IMR-90 (cell line): ENCODE measurements at regions not wholly inside any gene's neighbourhood (a gene's known extent, or its start where the extent isn't known, plus 50 kb on each side); places are given as distances from the start of the nearest gene placed in this dataset.

Experiments used
- ATAC-seq: fragments of 200-7000 bp; cut with Tn5 transposase; 2 replicates; pipeline ENCODE4 v1.9.1; 2020; ENCODE audit warnings: low read depth, mild to moderate bottlenecking, moderate library complexity
- BruUV-seq: library from RNA; stranded (reverse); fragments of 400-500 nt; replicated peaks from 2 replicates; lab custom pipeline; 2021; lab: Mats Ljungman, UMichigan
- CTCF ChIA-PET: fragments of 300-600 bp; formaldehyde crosslinking; extraction: SDS; loops from one replicate; lab custom pipeline; 2021; ENCODE audit warnings: antibody characterized with exemption; lab: Yijun Ruan, JAX
- POLR2A ChIA-PET: fragments of 300-600 bp; sonication (Branson Sonifier 250); formaldehyde crosslinking; loops from one replicate; lab custom pipeline; 2022; ENCODE audit warnings: antibody characterized with exemption; ENCODE audit not compliant: unreplicated experiment; lab: Charles Lee
- DNase-seq: peaks from one replicate; pipeline ENCODE4 v3.0.0; 2013
- H2AFZ ChIP-seq: replicated peaks from 2 replicates; pipeline ENCODE3; 2013; ENCODE audit warnings: low read length, mild to moderate bottlenecking; ENCODE audit not compliant: poor library complexity
- H2AK5ac ChIP-seq: 2 replicates; pipeline ENCODE4 v1.6.1; 2013; ENCODE audit warnings: low read depth, low read length, inconsistent platforms
- H2AK9ac ChIP-seq: replicated peaks from 2 replicates; pipeline ENCODE3; 2013; ENCODE audit warnings: mild to moderate bottlenecking, low read depth, low read length, moderate library complexity; ENCODE audit not compliant: poor library complexity
- H2BK120ac ChIP-seq: 2 replicates; pipeline ENCODE4 v1.6.1; 2013; ENCODE audit warnings: low read depth, low read length, inconsistent platforms
- H2BK15ac ChIP-seq: 3 replicates; pipeline ENCODE4 v1.6.1; 2013; ENCODE audit warnings: low read depth, low read length, inconsistent platforms
- H2BK20ac ChIP-seq: 2 replicates; pipeline ENCODE4 v1.6.1; 2013; ENCODE audit warnings: low read depth, mild to moderate bottlenecking, inconsistent platforms, low read length, moderate library complexity
- H2BK5ac ChIP-seq: 2 replicates; pipeline ENCODE4 v1.6.1; 2013; ENCODE audit warnings: mild to moderate bottlenecking, low read depth, low read length, inconsistent platforms; ENCODE audit not compliant: poor library complexity, severe bottlenecking
- H3K14ac ChIP-seq: replicated peaks from 2 replicates; pipeline ENCODE4 v1.6.1; 2013; ENCODE audit warnings: low read depth, low read length, inconsistent platforms
- H3K18ac ChIP-seq: 2 replicates; pipeline ENCODE4 v1.6.1; 2013; ENCODE audit warnings: low read depth, low read length, control low read depth
- H3K23ac ChIP-seq: 2 replicates; pipeline ENCODE4 v1.6.1; 2013; ENCODE audit warnings: low read depth, low read length, inconsistent platforms
- H3K27ac ChIP-seq: 2 replicates; pipeline ENCODE4 v1.5.1; 2013; ENCODE audit warnings: mild to moderate bottlenecking, control low read depth, low read length; ENCODE audit not compliant: insufficient read depth
- H3K27me3 ChIP-seq: 2 replicates; pipeline ENCODE4 v1.6.1; 2013; ENCODE audit warnings: low read length; ENCODE audit not compliant: control insufficient read depth, insufficient read depth
- H3K36me3 ChIP-seq: 2 replicates; pipeline ENCODE4 v1.6.1; 2013; ENCODE audit warnings: low read length, mixed read lengths; ENCODE audit not compliant: control insufficient read depth, insufficient read depth
- H3K4ac ChIP-seq: 2 replicates; pipeline ENCODE4 v1.6.1; 2013; ENCODE audit warnings: low read depth, low read length, inconsistent platforms
- H3K4me1 ChIP-seq: 2 replicates; pipeline ENCODE4 v1.6.1; 2013; ENCODE audit warnings: low read length, mixed read lengths; ENCODE audit not compliant: control insufficient read depth, insufficient read depth
- H3K4me2 ChIP-seq: 2 replicates; pipeline ENCODE4 v1.6.1; 2013; ENCODE audit warnings: low read depth, mild to moderate bottlenecking, control low read depth, low read length, moderate library complexity
- H3K4me3 ChIP-seq: 2 replicates; pipeline ENCODE4 v1.5.1; 2013; ENCODE audit warnings: low read depth, mild to moderate bottlenecking, control low read depth, low read length, moderate library complexity; ENCODE audit not compliant: insufficient read depth
- H3K56ac ChIP-seq: 2 replicates; pipeline ENCODE4 v1.6.1; 2013; ENCODE audit warnings: low read length, inconsistent platforms; ENCODE audit not compliant: insufficient read depth; ENCODE audit errors: extremely low read depth
- H3K79me1 ChIP-seq, 2 experiments: 2 replicates each; pipeline ENCODE4 v1.6.1; 2013; ENCODE audit warnings: low read length in 2 of 2, inconsistent platforms in 1 of 2, low read depth in 1 of 2
- H3K9ac ChIP-seq: 2 replicates; pipeline ENCODE4 v1.6.1; 2013; ENCODE audit warnings: low read depth, low read length, control low read depth
- H3K9me1 ChIP-seq: 2 replicates; pipeline ENCODE4 v1.6.1; 2013; ENCODE audit warnings: low read length, inconsistent platforms; ENCODE audit not compliant: insufficient read depth
- H3K9me3 ChIP-seq: 2 replicates; pipeline ENCODE4 v1.6.1; 2013; ENCODE audit warnings: low read length; ENCODE audit not compliant: control insufficient read depth, insufficient read depth
- H4K20me1 ChIP-seq: 2 replicates; pipeline ENCODE4 v1.6.1; 2013; ENCODE audit warnings: low read length, inconsistent platforms; ENCODE audit not compliant: insufficient read depth
- H4K5ac ChIP-seq: 2 replicates; pipeline ENCODE4 v1.6.1; 2013; ENCODE audit warnings: mild to moderate bottlenecking, low read depth, low read length, control low read depth
- H4K8ac ChIP-seq, 2 experiments: 2 replicates each; pipeline ENCODE4 v1.6.1; 2013; ENCODE audit warnings: low read depth in 2 of 2, low read length in 2 of 2, control low read depth in 1 of 2, inconsistent platforms in 1 of 2
- H4K91ac ChIP-seq: 2 replicates; pipeline ENCODE4 v1.6.1; 2013; ENCODE audit warnings: low read depth, low read length, inconsistent platforms; ENCODE audit not compliant: insufficient read depth
- CEBPB ChIP-seq: IDR thresholded peaks from 2 replicates; pipeline ENCODE4 v1.6.1; 2012; ENCODE audit warnings: low read depth, low read length, improper control_type of control experiment
- CHD1 ChIP-seq: IDR thresholded peaks from 2 replicates; pipeline ENCODE4 v1.6.1; 2012; ENCODE audit warnings: low read depth, low read length, improper control_type of control experiment
- MAFK ChIP-seq: IDR thresholded peaks from 2 replicates; pipeline ENCODE4 v1.6.1; 2012; ENCODE audit warnings: low read depth, low read length, improper control_type of control experiment
- MAZ ChIP-seq: IDR thresholded peaks from 2 replicates; pipeline ENCODE4 v1.6.1; 2012; ENCODE audit warnings: low read depth, mild to moderate bottlenecking, low read length, improper control_type of control experiment, moderate library complexity, borderline replicate concordance
- MXI1 ChIP-seq: IDR thresholded peaks from 2 replicates; pipeline ENCODE4 v1.6.1; 2012; ENCODE audit warnings: low read depth, mild to moderate bottlenecking, low read length, moderate library complexity, borderline replicate concordance
- NFE2L2 ChIP-seq: fragments of 150-350 bp; IDR thresholded peaks from 2 replicates; pipeline ENCODE4 v1.6.1; 2016; ENCODE audit warnings: low read depth, mild to moderate bottlenecking, low read length
- POLR2A ChIP-seq: IDR thresholded peaks from 2 replicates; pipeline ENCODE4 v1.6.1; 2012; ENCODE audit warnings: mild to moderate bottlenecking, low read depth, low read length
- RAD21 ChIP-seq: IDR thresholded peaks from 2 replicates; pipeline ENCODE4 v1.6.1; 2012; ENCODE audit warnings: low read length, improper control_type of control experiment
- SMC3 ChIP-seq: fragments of 150-350 bp; IDR thresholded peaks from 2 replicates; pipeline ENCODE4 v1.6.1; 2016; ENCODE audit warnings: low read depth, mild to moderate bottlenecking, antibody characterized with exemption, low read length, moderate library complexity
- WGBS, 2 experiments: methylation state at CpG; one replicate each; pipeline versions ENCODE4 v1.1.5 to v1.1.7; 2013; ENCODE audit warnings: missing lambda C conversion rate in 2 of 2; ENCODE audit not compliant: insufficient read length in 1 of 2; ENCODE audit errors: extremely low coverage in 2 of 2; 5-methylcytosine and 5-hydroxymethylcytosine counted together
- dilution Hi-C: fragments of 300-500 bp; cut with HindIII; formaldehyde crosslinking; loops from one replicate; pipeline ENCODE4 v1.14.3; 2018; ENCODE audit warnings: low sequenced_read_pairs; ENCODE audit not compliant: unreplicated experiment
- in situ Hi-C: fragments of 300-500 bp; cut with MboI; formaldehyde crosslinking; loops from 3 replicates; pipeline ENCODE4 v1.14.3; 2019; ENCODE audit warnings: low sequenced_read_pairs, inconsistent platforms, mixed read lengths
- intact Hi-C: fragments of 100-400 bp; cut with micrococcal nuclease; formaldehyde crosslinking; loops from 2 replicates; pipeline ENCODE4 v1.10.0; 2022
- TF ChIP-seq, protein P1 (sequence below): fragments of 150-350 bp; IDR thresholded peaks from 2 replicates; pipeline ENCODE4 v1.6.1; 2016; ENCODE audit warnings: low read depth, mild to moderate bottlenecking, low read length, moderate library complexity, borderline replicate concordance
- TF ChIP-seq, protein P2 (sequence below): fragments of 150-350 bp; IDR thresholded peaks from 2 replicates; pipeline ENCODE4 v1.6.1; 2017; ENCODE audit warnings: mild to moderate bottlenecking, antibody characterized with exemption, low read length, low read depth
- TF ChIP-seq, protein P3 (sequence below): conservative IDR thresholded peaks from 2 replicates; pipeline ENCODE4 v1.5.1; 2012; ENCODE audit warnings: mild to moderate bottlenecking, low read depth, low read length, improper control_type of control experiment

DNA sequence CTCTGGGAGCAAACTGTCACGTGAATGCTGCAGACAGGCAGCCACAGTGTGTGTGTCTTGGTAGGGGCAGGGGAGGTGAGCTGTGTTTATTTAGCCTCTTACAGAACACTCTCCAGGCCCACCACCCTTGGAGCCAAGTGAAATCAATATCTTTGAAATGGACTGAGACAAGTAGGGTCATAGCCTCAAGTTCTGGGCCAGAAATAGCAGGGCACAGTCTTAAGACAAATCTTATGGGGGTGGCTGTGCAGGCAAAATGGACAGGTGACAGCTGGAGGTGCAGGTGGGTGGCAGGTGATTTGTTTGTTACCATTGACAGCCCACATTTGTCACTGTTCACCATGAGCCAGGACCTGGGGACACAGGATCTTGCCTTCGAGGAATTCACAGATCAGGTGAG lies 93.6 kb upstream of the NMNAT3 start:
- dilution Hi-C loops (no loop called here), intact Hi-C loops (no loop called here), in situ Hi-C loops (no loop called here)
- Histone ChIP-seq H3K14ac (no peak overlapping the region), H3K9me1 (no peaks in the 10 kb centered on the region; the same call in 1 of the 2 replicates), H3K9ac (no peak overlapping the region), H3K23ac (no peak overlapping the region), H2BK120ac (no peak overlapping the region), H2AFZ (no peak overlapping the region), H4K8ac (no peak overlapping the region), H3K27ac (no peak overlapping the region), H3K9me3 (no peaks in the 10 kb centered on the region), H3K4me1 (no peaks in the 10 kb centered on the region), H2AK9ac (no peak overlapping the region), H4K91ac (no peak overlapping the region), H3K4ac (no peak overlapping the region), H4K20me1 (no peaks in the 10 kb centered on the region), H3K4me2 (no peak overlapping the region), H3K79me1 (no peaks in the 10 kb centered on the region), H3K56ac (no peak overlapping the region), H3K27me3 (no peaks in the 10 kb centered on the region; the same call in 1 of the 2 replicates), H3K18ac (no peak overlapping the region), H3K4me3 (no peak overlapping the region), H2AK5ac (no peak overlapping the region), H2BK15ac (no peak overlapping the region), H2BK20ac (no peak overlapping the region), H3K36me3 (no peaks in the 10 kb centered on the region), H2BK5ac (no peak overlapping the region), H4K5ac (no peak overlapping the region)
- DNase-seq, result no peak
- ChIA-PET CTCF (no interaction called here), POLR2A (no interaction called here)
- BruUV-seq, result no TSS peak
- TF ChIP-seq CHD1, result no peak
- no peak for TF ChIP-seq MXI1
- TF ChIP-seq, protein P1, sequence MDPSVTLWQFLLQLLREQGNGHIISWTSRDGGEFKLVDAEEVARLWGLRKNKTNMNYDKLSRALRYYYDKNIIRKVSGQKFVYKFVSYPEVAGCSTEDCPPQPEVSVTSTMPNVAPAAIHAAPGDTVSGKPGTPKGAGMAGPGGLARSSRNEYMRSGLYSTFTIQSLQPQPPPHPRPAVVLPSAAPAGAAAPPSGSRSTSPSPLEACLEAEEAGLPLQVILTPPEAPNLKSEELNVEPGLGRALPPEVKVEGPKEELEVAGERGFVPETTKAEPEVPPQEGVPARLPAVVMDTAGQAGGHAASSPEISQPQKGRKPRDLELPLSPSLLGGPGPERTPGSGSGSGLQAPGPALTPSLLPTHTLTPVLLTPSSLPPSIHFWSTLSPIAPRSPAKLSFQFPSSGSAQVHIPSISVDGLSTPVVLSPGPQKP, result no peak
- TF ChIP-seq, protein P2, sequence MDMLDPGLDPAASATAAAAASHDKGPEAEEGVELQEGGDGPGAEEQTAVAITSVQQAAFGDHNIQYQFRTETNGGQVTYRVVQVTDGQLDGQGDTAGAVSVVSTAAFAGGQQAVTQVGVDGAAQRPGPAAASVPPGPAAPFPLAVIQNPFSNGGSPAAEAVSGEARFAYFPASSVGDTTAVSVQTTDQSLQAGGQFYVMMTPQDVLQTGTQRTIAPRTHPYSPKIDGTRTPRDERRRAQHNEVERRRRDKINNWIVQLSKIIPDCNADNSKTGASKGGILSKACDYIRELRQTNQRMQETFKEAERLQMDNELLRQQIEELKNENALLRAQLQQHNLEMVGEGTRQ, result no peak
- no peak for TF ChIP-seq MAFK
- no peak for TF ChIP-seq MAZ
- no peak for TF ChIP-seq POLR2A
- no peak for TF ChIP-seq CEBPB
- no peak for TF ChIP-seq SMC3
- TF ChIP-seq RAD21, result no peak
- TF ChIP-seq NFE2L2, result no peak
- TF ChIP-seq, protein P3, sequence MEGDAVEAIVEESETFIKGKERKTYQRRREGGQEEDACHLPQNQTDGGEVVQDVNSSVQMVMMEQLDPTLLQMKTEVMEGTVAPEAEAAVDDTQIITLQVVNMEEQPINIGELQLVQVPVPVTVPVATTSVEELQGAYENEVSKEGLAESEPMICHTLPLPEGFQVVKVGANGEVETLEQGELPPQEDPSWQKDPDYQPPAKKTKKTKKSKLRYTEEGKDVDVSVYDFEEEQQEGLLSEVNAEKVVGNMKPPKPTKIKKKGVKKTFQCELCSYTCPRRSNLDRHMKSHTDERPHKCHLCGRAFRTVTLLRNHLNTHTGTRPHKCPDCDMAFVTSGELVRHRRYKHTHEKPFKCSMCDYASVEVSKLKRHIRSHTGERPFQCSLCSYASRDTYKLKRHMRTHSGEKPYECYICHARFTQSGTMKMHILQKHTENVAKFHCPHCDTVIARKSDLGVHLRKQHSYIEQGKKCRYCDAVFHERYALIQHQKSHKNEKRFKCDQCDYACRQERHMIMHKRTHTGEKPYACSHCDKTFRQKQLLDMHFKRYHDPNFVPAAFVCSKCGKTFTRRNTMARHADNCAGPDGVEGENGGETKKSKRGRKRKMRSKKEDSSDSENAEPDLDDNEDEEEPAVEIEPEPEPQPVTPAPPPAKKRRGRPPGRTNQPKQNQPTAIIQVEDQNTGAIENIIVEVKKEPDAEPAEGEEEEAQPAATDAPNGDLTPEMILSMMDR, result no peak
- 50% methylated on average over 1 of the region's 2 CpGs; no CpG with 5 or more reads in 1 of the 2 experiments for WGBS, 2 experiments
- ATAC-seq, result no peak
